ENCODE measurements at regions not wholly inside any gene's neighbourhood (a gene's known extent, or its start where the extent isn't known, plus 50 kb on each side); places are given as distances from the start of the nearest gene placed in this dataset.
"Not testable (repeated sequence)": the region's sequence is repeated elsewhere in the genome, so short reads cannot be mapped to it uniquely, and the experiment has no call there.

DNA sequence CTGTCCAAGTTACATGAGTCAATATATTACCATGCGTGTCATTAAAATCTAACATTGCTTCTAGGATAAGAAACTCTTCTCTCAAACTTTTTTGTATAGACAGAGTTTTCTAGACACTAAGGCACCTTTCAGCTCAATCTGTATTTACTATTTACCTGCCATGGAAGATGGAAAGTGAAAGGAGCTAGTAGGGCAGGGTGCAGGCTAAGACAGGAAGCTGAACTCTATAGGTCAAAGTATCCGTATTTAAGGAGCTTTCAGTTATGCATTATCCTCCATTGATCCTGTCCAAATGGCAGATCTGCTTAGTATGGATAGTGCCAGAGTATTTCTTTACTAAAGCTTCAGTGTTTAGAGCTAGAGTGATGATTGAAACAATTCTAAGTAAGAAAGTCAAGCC lies 612.8 kb downstream of the IPMK start:
- DNase-seq (ENCODE audit: low read depth): no peak
- no peak overlapping the region for H3K4me3 ChIP-seq (ENCODE audit: low read depth, low read length)
- TF ChIP-seq, protein P1, sequence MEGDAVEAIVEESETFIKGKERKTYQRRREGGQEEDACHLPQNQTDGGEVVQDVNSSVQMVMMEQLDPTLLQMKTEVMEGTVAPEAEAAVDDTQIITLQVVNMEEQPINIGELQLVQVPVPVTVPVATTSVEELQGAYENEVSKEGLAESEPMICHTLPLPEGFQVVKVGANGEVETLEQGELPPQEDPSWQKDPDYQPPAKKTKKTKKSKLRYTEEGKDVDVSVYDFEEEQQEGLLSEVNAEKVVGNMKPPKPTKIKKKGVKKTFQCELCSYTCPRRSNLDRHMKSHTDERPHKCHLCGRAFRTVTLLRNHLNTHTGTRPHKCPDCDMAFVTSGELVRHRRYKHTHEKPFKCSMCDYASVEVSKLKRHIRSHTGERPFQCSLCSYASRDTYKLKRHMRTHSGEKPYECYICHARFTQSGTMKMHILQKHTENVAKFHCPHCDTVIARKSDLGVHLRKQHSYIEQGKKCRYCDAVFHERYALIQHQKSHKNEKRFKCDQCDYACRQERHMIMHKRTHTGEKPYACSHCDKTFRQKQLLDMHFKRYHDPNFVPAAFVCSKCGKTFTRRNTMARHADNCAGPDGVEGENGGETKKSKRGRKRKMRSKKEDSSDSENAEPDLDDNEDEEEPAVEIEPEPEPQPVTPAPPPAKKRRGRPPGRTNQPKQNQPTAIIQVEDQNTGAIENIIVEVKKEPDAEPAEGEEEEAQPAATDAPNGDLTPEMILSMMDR (conservative IDR thresholded peaks at IDR 0.05; ENCODE audit: low read depth, low read length): no peak

DNA sequence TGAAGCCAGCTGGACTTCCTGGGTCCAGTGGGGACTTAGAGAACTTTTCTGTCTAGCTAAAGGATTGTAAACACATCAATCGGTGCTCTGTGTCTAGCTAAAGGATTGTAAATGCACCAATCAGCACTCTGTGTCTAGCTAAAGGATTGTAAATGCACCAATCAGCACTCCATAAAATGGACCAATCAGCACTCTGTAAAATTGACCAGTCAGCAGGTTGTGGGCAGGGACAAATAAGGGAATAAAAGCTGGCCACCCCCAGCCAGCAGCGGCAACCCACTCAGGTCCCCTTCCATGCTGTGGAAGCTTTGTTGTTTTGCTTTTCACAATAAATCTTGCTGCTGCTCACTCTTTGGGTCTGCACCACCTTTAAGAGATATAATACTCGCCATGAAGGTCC lies 622.6 kb downstream of the IPMK start:
- not testable (repeated sequence) for DNase-seq (ENCODE audit: low read depth); H3K4me3 ChIP-seq (ENCODE audit: low read depth, low read length)

DNA sequence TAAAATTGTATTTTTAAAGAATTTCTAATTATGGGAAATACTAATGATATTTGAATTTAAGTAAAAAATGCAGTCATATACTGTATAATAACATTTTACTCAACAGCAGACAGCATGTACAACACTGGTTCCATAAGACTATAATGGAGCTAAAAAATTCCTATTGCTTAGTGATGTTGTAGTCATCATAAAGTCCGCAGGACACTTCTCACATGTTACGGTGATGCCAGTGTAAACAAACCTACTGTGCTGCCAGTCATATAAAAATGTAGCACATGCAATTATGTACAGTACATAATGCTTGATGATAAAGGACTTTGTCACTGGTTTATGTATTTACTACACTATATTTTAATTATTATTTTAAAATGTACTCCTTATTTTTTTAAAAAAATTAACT lies 629.3 kb downstream of the IPMK start:
- no peak overlapping the region for H3K4me3 ChIP-seq (ENCODE audit: low read depth, low read length)
- TF ChIP-seq, protein P1 (conservative IDR thresholded peaks at IDR 0.05; ENCODE audit: low read depth, low read length): no peak
- no peak for DNase-seq (ENCODE audit: low read depth)

DNA sequence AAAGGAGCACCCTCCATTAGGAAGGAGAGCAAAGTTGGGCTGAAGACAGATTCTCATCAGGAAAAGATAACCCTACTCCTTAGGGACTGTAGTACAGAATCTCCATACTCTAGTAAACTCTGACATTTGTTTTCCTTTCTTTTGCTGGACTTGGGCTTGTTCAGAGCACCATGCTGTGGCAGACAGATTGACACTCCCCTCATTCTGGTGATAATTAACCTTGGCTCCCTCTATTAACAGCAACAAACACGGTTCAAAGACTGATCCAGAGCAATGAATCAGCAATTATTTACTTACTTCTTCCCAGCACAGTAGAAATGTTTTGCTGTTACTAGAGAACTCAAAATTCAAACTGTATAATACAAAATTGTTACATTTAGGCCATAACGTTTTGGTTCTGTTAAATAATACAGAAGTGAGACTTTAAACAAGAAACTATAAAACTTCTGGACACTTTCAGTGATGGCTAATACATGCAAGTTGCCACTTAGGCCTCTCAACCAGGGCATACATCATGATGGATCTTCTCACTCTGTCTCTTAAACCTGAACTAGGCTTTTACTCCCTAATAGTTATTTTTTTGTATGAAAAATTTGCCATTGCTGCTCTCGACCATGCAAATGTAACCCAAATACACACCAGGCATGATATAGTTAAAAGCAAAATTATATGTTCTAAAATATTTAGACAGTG lies 639.0 kb downstream of the IPMK start:
- TF ChIP-seq, protein P1 (conservative IDR thresholded peaks at IDR 0.05; ENCODE audit: low read depth, low read length): no peak
- no peak overlapping the region for H3K4me3 ChIP-seq (ENCODE audit: low read depth, low read length)
- no peak for DNase-seq (ENCODE audit: low read depth)

DNA sequence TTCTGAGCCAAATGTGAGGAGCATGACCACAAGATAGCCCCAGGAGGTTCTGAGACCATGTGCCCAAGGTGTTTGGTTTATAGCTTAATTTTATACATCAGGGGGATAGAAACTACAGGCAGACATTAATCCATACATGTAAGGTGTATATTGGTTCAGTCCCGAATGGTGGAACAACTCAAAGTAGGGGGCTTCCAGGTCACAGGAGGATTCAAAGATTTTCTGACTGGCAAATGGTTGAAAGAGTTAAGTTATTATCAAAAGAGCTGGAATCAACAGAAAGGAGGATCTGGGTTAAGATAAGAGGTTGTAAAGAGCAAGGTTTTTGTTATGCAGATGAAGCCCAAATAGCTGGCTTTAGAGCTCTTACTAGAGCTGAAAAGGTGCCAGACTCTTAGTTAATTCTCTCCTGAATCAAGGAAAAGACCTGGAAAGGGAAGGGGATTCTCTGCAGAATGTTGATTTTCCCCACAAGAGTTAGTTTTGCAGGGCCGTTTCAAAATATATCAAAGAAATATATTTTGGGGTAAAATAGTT lies 640.0 kb downstream of the IPMK start:
- DNase-seq (ENCODE audit: low read depth): no peak
- TF ChIP-seq, protein P1 (conservative IDR thresholded peaks at IDR 0.05; ENCODE audit: low read depth, low read length): no peak

DNA sequence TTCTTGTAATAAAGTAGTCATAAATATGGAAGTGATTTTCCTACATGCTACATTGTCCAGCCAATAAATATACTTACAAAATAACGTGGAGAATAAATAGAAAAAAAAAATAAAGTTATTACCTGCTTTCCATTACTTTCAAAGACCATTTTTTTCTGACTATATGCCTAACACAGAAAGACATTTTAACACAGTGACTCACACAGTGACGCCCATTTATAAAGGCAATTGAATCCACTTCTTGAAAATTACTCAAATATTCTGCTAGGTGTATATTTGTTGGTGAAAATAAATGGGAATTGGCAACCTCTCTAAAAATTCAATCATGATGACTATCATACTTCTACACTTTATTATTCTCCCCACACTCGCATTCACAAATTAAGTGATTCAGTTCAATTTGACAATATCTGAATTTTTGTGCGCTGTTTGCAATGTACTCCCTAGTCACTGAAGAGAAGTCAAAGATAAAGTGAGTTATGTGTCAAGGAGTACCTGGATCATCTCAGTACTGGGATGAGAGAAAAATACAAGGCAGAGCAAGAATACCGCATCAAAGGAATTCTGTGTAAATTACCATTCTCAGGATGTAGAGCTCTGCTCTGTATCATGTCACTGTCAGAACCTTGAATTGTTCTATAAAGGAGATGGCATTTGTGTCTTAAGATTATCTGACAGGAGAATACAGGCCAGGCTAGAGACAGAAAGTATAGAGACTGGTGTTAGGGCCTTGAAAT lies 642.7 kb downstream of the IPMK start:
- H3K4me3 ChIP-seq (ENCODE audit: low read depth, low read length): no peak overlapping the region
- TF ChIP-seq, protein P1 (conservative IDR thresholded peaks at IDR 0.05; ENCODE audit: low read depth, low read length): no peak
- DNase-seq (ENCODE audit: low read depth): no peak

More for the DNA sequence above, 640.0 kb downstream of the IPMK start:
- no peak overlapping the region for H3K4me3 ChIP-seq (ENCODE audit: low read depth, low read length)

DNA sequence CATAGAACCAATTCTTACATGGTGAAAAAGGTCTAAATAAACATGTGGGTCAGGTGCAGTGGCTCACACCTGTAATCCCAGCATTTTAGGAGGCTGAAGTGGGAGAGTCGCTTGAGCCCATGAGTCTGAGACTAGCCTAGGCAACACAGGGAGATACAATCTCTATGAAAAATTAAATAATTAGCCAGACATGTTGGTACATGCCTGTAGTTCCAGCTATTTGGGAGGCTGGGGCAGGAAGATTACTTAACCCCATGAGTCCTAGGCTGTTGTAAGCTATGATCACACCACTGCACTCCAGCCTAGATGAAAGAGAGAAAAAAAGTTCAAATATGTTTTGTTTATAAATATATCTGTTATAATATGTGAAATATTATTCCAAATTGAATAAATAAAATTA lies 643.6 kb downstream of the IPMK start:
- peak; percentile 1 for DNase-seq (ENCODE audit: low read depth)
- H3K4me3 ChIP-seq (ENCODE audit: low read depth, low read length): no peak overlapping the region
- TF ChIP-seq, protein P1 (conservative IDR thresholded peaks at IDR 0.05; ENCODE audit: low read depth, low read length): no peak

All from choroid plexus epithelial cell (primary cell).